Activated CD4-positive, alpha-beta T cell treated with anti-CD3 and anti-CD28 coated beads for 36 hours (primary cell): ENCODE measurements at regions not wholly inside any gene's neighbourhood (a gene's known extent, or its start where the extent isn't known, plus 50 kb on each side); places are given as distances from the start of the nearest gene placed in this dataset.

Experiments
- ATAC-seq: fragments of 200-7000 bp; cut with Tn5 transposase; one replicate; pipeline ENCODE4 v1.10.0; 2021; ENCODE audit warnings: mild to moderate bottlenecking, moderate library complexity
- CTCF ChIA-PET: fragments of 350-600 bp; sonication (Branson Sonifier 250); formaldehyde crosslinking; loops from one replicate; lab custom pipeline; 2021; ENCODE audit warnings: antibody characterized with exemption; lab: Charles Lee
- POLR2A ChIA-PET: fragments of 350-600 bp; sonication (Branson Sonifier 250); formaldehyde crosslinking; loops from one replicate; lab custom pipeline; 2021; ENCODE audit warnings: antibody characterized with exemption, inconsistent platforms; lab: Charles Lee
- DNase-seq: peaks from one replicate; pipeline ENCODE4 v3.0.0-alpha.2; 2020
- H3K27ac Mint-ChIP-seq: one replicate; pipeline ENCODE4 v1.8.0; 2021; ENCODE audit warnings: mixed read lengths
- H3K27me3 Mint-ChIP-seq: one replicate; pipeline ENCODE4 v1.8.0; 2021; ENCODE audit warnings: mixed read lengths
- H3K36me3 Mint-ChIP-seq: one replicate; pipeline ENCODE4 v1.8.0; 2021; ENCODE audit warnings: low read depth, mixed read lengths
- H3K4me1 Mint-ChIP-seq: one replicate; pipeline ENCODE4 v1.8.0; 2021; ENCODE audit warnings: mixed read lengths
- H3K4me3 Mint-ChIP-seq: one replicate; pipeline ENCODE4 v1.8.0; 2021; ENCODE audit warnings: mild to moderate bottlenecking, moderate library complexity, mixed read lengths
- H3K9me3 Mint-ChIP-seq: one replicate; pipeline ENCODE4 v1.8.0; 2021; ENCODE audit warnings: low read depth, mixed read lengths
- intact Hi-C, 2 experiments: fragments of 100-400 bp; cut with DNase I in 1 of 2; cut with micrococcal nuclease in 1 of 2; formaldehyde crosslinking; loops; one replicate each; pipeline versions ENCODE4 v1.14.2 to v1.15.1; 2022 to 2024; cut with DNase I, micrococcal nuclease

DNA sequence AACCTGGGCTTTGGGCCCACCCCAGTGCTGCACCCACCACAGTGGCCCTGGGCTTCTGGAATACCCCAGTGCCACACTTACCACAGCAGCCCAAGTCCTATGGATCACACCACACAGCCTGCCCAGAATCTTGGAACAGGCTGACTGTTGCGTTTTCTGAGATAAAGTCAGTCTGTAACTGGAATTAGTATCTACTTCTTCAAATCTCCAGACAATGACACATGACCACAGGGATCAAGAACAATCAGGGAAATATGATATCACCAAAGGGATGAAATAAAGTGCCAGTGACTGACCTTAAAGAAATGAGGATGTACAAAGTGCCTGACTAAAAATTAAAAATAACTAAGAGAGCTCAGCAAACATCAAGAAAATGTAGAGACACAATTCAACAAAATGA lies 239.7 kb upstream of the PLD5 start:
- H3K36me3 Mint-ChIP-seq: no peaks in the 10 kb centered on the region
- H3K4me1 Mint-ChIP-seq: no peaks in the 10 kb centered on the region
- ChIA-PET POLR2A (no interaction called here), CTCF (no interaction called here)
- H3K9me3 Mint-ChIP-seq: peaks cover 7% of the 10 kb centered on the region
- H3K27ac Mint-ChIP-seq: no peak overlapping the region
- intact Hi-C loops: no loop called here
- ATAC-seq (no peak), DNase-seq (no peak)
- H3K27me3 Mint-ChIP-seq: no peaks in the 10 kb centered on the region
- H3K4me3 Mint-ChIP-seq: no peak overlapping the region

- H3K36me3 Mint-ChIP-seq: no peaks in the 10 kb centered on the region
- peaks cover 7% of the 10 kb centered on the region for H3K9me3 Mint-ChIP-seq
- H3K27ac Mint-ChIP-seq: no peak overlapping the region
- no peaks in the 10 kb centered on the region for H3K4me1 Mint-ChIP-seq
- intact Hi-C loops: no loop called here
- H3K4me3 Mint-ChIP-seq: no peak overlapping the region
- no peak for DNase-seq
- ChIA-PET CTCF (no interaction called here), POLR2A (interaction anchor here (1.1 kb wide), 1 partner anchor 129 kb away, joined by 3 read pairs; no protein-coding TSS in a partner anchor)
- no peaks in the 10 kb centered on the region for H3K27me3 Mint-ChIP-seq
- ATAC-seq: no peak
Observed at GRCh38 chr1:242761556-242761955, 237.1 kb upstream of the PLD5 start.

DNA sequence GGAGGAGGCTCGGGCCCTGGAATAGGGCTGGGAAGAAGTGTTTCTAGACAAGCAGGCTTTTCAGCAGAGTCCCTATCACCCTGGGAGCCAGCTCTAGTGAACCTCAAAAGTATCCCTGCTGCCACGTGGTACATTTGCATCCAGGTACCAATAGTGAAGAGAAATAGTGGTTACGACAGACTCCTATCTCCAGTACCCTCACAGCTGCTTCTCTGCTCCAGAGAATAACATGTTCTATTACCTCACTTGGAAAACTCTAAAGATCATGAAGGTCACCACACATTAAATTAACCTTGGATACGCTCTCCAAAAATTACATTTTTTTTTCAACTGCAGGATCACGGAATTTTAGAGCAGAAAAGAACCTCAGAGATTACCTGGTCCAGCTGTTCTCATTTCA lies 230.4 kb upstream of the PLD5 start:
- CTCF ChIA-PET: no interaction called here

DNA sequence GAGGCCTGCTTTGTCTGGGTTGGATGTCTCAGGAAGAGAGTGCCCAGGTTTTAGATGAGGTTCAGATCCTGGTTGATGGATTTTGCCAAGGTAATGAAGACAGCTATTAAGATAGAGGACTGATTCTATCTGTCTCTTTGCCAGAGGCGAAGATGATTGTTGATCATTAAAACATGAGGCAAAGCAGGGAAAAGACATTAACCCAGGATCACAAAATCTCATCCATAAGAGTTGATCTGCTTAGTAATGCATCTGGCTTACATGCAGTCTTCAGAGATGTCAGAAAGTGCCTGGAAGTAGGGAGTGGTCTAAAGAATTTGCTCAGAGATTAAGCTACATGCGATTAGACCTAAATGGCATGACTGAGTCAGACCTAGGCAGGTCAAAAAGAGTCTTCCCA lies 229.6 kb upstream of the PLD5 start:
- Mint-ChIP-seq H3K27me3 (no peaks in the 10 kb centered on the region), H3K4me1 (no peaks in the 10 kb centered on the region), H3K4me3 (no peak overlapping the region), H3K27ac (no peak overlapping the region), H3K36me3 (no peaks in the 10 kb centered on the region), H3K9me3 (peaks cover 2% of the 10 kb centered on the region)
- POLR2A ChIA-PET: no interaction called here
- intact Hi-C loops: no loop called here
- CTCF ChIA-PET: no interaction called here
- ATAC-seq (no peak), DNase-seq (no peak)

More for the DNA sequence above, 230.4 kb upstream of the PLD5 start:
- DNase-seq (no peak), ATAC-seq (no peak)
- Mint-ChIP-seq H3K27ac (no peak overlapping the region), H3K27me3 (no peaks in the 10 kb centered on the region), H3K9me3 (peaks cover 2% of the 10 kb centered on the region), H3K4me1 (no peaks in the 10 kb centered on the region), H3K4me3 (no peak overlapping the region), H3K36me3 (no peaks in the 10 kb centered on the region)
- POLR2A ChIA-PET: no interaction called here
- intact Hi-C loops: no loop called here

- no peak for ATAC-seq
Observed at GRCh38 chr1:242747233-242747632, 222.7 kb upstream of the PLD5 start.

GRCh38 chr1:242745079-242745478 lies 220.6 kb upstream of the PLD5 start:
- ATAC-seq (no peak), DNase-seq (no peak)
- intact Hi-C loops: no loop called here
- no peak overlapping the region for H3K4me3 Mint-ChIP-seq
- no peak overlapping the region for H3K27ac Mint-ChIP-seq
- ChIA-PET CTCF (no interaction called here), POLR2A (no interaction called here)
- H3K9me3 Mint-ChIP-seq: peaks cover 8% of the 10 kb centered on the region
- no peaks in the 10 kb centered on the region for H3K4me1 Mint-ChIP-seq
- H3K36me3 Mint-ChIP-seq: no peaks in the 10 kb centered on the region
- no peaks in the 10 kb centered on the region for H3K27me3 Mint-ChIP-seq

More at GRCh38 chr1:242747233-242747632, 222.7 kb upstream of the PLD5 start:
- ChIA-PET POLR2A (no interaction called here), CTCF (no interaction called here)
- Mint-ChIP-seq H3K27ac (no peak overlapping the region), H3K9me3 (peaks cover 1% of the 10 kb centered on the region), H3K4me1 (no peaks in the 10 kb centered on the region), H3K4me3 (no peak overlapping the region), H3K27me3 (no peaks in the 10 kb centered on the region), H3K36me3 (no peaks in the 10 kb centered on the region)
- no peak for DNase-seq
- intact Hi-C loops: no loop called here

DNA sequence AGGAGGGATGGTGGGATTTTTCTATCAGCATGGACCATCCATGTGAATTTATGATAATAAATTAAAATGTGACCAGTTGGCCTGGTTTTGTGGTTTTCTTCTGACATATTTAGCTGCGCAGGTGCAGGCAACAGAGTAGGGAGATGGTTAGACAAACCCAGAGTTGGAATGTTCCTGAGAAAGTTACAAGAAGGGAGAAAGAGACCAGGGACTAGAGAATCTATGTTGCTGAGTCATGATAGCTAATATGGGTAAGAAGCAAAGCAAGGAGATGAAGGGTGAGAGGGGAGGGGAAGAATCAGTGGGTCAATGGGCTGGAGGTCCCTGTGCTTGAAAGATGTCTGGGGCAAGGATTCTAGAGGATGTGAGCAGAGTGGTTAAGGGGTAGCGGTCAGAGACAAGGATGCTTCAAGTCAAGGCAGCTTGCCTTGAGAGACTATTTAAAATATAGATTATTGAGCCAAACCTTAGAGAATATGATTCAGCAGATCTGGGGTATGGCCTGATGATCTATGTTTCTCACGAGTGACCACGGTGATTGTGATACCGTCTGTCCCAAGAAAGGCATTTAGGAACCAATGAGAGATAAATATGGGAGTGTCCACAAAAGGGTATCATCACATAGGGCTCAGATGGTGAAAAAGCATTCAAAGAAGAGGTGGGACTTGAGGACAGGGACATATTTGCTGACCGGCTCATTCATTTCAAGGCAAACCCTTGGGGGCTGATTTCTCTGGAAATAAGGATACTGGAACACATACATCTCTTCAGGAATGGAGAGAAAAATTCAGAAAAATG lies 219.7 kb upstream of the PLD5 start:
- H3K4me3 Mint-ChIP-seq: no peak overlapping the region
- intact Hi-C loops: no loop called here

GRCh38 chr1:242738702-242739645 lies 214.5 kb upstream of the PLD5 start:
- Mint-ChIP-seq H3K4me3 (no peak overlapping the region), H3K27me3 (peaks cover 4% of the 10 kb centered on the region), H3K27ac (no peak overlapping the region), H3K9me3 (peaks cover 6% of the 10 kb centered on the region), H3K4me1 (no peaks in the 10 kb centered on the region), H3K36me3 (no peaks in the 10 kb centered on the region)
- intact Hi-C loops: no loop called here
- POLR2A ChIA-PET: no interaction called here
- DNase-seq (no peak), ATAC-seq (no peak)
- CTCF ChIA-PET: no interaction called here

More for the DNA sequence above, 219.7 kb upstream of the PLD5 start:
- H3K36me3 Mint-ChIP-seq: no peaks in the 10 kb centered on the region
- ATAC-seq (no peak), DNase-seq (no peak)
- no peaks in the 10 kb centered on the region for H3K27me3 Mint-ChIP-seq
- H3K27ac Mint-ChIP-seq: no peak overlapping the region
- no peaks in the 10 kb centered on the region for H3K4me1 Mint-ChIP-seq
- ChIA-PET POLR2A (no interaction called here), CTCF (interaction anchor here (0.5 to 0.7 kb wide), 3 partner anchors 12 to 281 kb away, joined by 3 read pairs; no protein-coding TSS in a partner anchor)
- H3K9me3 Mint-ChIP-seq: peaks cover 8% of the 10 kb centered on the region

DNA sequence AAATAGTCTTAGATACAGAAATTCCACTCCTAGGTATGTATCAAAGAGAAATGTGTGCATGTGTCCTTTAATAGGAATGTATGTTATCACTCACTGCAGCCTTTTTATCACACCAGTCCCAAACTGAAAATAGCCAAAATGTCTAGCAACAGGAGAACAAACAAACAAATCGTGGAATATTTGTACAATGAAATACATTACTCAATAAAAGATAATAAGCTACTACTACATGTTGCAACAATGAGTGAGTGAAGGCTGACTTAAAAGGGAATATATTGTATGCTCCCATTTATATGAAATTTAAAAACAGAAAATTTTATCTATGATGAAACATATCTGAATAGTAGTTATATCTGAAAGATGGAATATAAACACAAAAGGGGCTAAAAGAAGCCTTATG lies 212.1 kb upstream of the PLD5 start:
- DNase-seq (no peak), ATAC-seq (no peak)
- Mint-ChIP-seq H3K4me1 (no peaks in the 10 kb centered on the region), H3K36me3 (no peaks in the 10 kb centered on the region), H3K27me3 (peaks cover 4% of the 10 kb centered on the region), H3K9me3 (peaks cover 8% of the 10 kb centered on the region), H3K4me3 (no peak overlapping the region), H3K27ac (no peak overlapping the region)
- intact Hi-C loops: no loop called here
- CTCF ChIA-PET: interaction anchor here (1.2 kb wide), 1 partner anchor 267 kb away, joined by 3 read pairs; no protein-coding TSS in a partner anchor
- POLR2A ChIA-PET: no interaction called here

DNA sequence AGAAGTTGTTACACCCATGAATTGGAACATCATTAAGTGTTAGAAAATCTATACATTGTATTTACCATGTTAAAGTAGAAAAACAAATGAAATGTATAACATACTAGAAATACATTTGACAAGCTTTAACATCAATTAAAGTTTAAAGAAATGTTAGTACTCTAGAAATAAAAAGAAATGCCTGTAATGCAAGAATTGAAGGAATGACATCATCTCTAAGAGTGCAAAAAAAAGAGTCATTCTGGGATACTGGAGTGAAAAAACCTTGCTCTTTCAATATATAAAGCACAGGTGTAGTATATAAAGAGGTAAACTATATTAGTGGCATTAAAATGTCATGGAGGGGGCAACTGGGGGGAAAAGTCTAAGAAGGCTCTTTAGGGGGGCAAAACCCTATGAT lies 210.8 kb upstream of the PLD5 start:
- H3K36me3 Mint-ChIP-seq: no peaks in the 10 kb centered on the region
- no peak for ATAC-seq
- intact Hi-C loops: no loop called here
- ChIA-PET POLR2A (no interaction called here), CTCF (no interaction called here)
- H3K4me1 Mint-ChIP-seq: no peaks in the 10 kb centered on the region
- H3K4me3 Mint-ChIP-seq: no peak overlapping the region
- DNase-seq: no peak
- H3K9me3 Mint-ChIP-seq: peaks cover 4% of the 10 kb centered on the region
- H3K27ac Mint-ChIP-seq: no peak overlapping the region
- H3K27me3 Mint-ChIP-seq: peaks cover 4% of the 10 kb centered on the region

DNA sequence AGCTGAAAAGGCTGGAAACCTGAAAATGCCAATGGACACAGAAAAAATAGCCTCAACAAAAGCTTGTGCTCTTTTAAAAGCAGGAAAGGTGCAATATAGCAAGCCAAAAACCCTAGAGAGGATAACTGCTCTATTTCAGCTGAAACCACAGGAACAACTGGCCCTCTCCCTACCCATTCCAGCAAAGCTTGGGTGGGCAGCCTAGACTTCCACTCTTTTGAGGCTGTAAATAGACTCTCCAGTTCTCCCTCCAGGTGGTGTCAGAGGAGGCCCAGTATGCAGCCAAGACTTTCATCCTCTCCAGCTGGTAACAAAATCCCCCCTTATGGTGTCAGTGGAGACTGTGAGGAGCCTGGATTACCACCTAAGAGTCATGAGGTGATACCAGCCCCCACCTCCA lies 206.9 kb upstream of the PLD5 start:
- POLR2A ChIA-PET: no interaction called here
- H3K27me3 Mint-ChIP-seq: peaks cover 4% of the 10 kb centered on the region
- intact Hi-C loops: no loop called here
- H3K36me3 Mint-ChIP-seq: no peaks in the 10 kb centered on the region
- CTCF ChIA-PET: no interaction called here
- ATAC-seq: no peak
- H3K27ac Mint-ChIP-seq: no peak overlapping the region
- no peak overlapping the region for H3K4me3 Mint-ChIP-seq
- no peaks in the 10 kb centered on the region for H3K4me1 Mint-ChIP-seq
- DNase-seq: no peak
- peaks cover 5% of the 10 kb centered on the region for H3K9me3 Mint-ChIP-seq
